ENCODE measurements at regions not wholly inside any gene's neighbourhood (a gene's known extent, or its start where the extent isn't known, plus 50 kb on each side); places are given as distances from the start of the nearest gene placed in this dataset.
A peak's percentile ranks its signal among the peaks of the same experiment; 100 is the strongest.

DNA sequence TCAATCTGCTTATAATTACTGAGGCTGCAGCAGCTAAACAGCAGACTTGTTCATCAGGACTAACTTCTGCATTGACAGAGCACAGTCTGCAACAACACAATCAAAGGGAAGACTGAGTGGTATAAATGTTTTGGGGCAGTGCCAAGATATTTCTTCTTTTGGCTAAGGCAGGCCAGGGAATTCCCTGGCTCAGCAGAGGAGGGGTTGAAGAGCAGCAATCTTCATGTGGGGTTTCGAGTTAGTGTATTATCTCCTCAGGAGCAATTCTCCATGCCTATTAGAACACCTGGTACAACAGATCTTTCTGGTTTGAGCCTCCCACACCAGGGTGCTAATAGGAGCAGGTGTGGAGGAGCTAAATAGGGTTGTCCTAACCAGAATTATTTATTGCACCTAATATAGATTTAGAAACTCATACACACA lies 103.0 kb upstream of the STK17B start:
- DNase-seq (ENCODE audit: low read depth, low spot score) (peak; percentile 64), FAIRE-seq (peak; percentile 24)
- no peak overlapping the region for H2AFZ ChIP-seq (ENCODE audit: low read depth, low read length)
- H3K27me3 ChIP-seq (ENCODE audit: control insufficient read depth in 2 of 2, insufficient read depth in 2 of 2, low read length in 2 of 2) = no peaks in the 10 kb centered on the region
- H3K4me3 ChIP-seq (replicated peaks in 1 of 3; ENCODE audit: insufficient read depth in 1 of 3, low read depth in 1 of 3, low read length in 3 of 3) = no peak overlapping the region
- no peaks in the 10 kb centered on the region for H3K9me1 ChIP-seq (replicated peaks; ENCODE audit: control insufficient read depth, extremely low read depth, insufficient read depth, low read length)
- ChIA-PET CTCF (interaction anchor here (0.9 to 3.4 kb wide), 4 partner anchors 27 to 196 kb away, joined by 3 to 15 read pairs (median 4); no protein-coding TSS in a partner anchor), POLR2A (no interaction called here)
- no peak overlapping the region for H3K4me2 ChIP-seq (ENCODE audit: insufficient read depth, low read length)
- peaks cover 54% of the 10 kb centered on the region for H3K4me1 ChIP-seq (ENCODE audit: control insufficient read depth, extremely low read depth, insufficient read depth, low read length)
- dilution Hi-C loops (cut with MboI; ENCODE audit: extremely low pct_ligation_motif_present, low sequenced_read_pairs) (no loop called here), intact Hi-C loops (cut with micrococcal nuclease) (no loop called here)
- peaks cover 0 to 19% of the 10 kb centered on the region in 2 experiments for H3K36me3 ChIP-seq (ENCODE audit: control insufficient read depth in 2 of 2, extremely low read depth in 1 of 2, insufficient read depth in 2 of 2, low read length in 2 of 2)
- no peaks in the 10 kb centered on the region for H4K20me1 ChIP-seq (replicated peaks; ENCODE audit: control insufficient read depth, extremely low read depth, insufficient read depth, low read length)
- peaks cover 43% of the 10 kb centered on the region for H3K79me2 ChIP-seq (ENCODE audit: control insufficient read depth, insufficient read depth, low read length)
- H3K9me3 ChIP-seq (replicated peaks; ENCODE audit: control insufficient read depth, insufficient read depth, low read length) = no peaks in the 10 kb centered on the region
- TF ChIP-seq POLR2AphosphoS5 (IDR thresholded peaks at IDR 0.05; ENCODE audit: insufficient read depth, low read depth, low read length) (peak; percentile 3), EZH2 (IDR thresholded peaks at IDR 0.05; ENCODE audit: borderline replicate concordance, low read depth, low read length, severe bottlenecking) (no peak)
- no peak overlapping the region for H3K9ac ChIP-seq (replicated peaks; ENCODE audit: extremely low read depth, insufficient read depth, low read length)
- BruUV-seq (replicated peaks) = no TSS peak
- H3K27ac ChIP-seq (ENCODE audit: insufficient read depth, low read depth, low read length) = no peak overlapping the region

DNA sequence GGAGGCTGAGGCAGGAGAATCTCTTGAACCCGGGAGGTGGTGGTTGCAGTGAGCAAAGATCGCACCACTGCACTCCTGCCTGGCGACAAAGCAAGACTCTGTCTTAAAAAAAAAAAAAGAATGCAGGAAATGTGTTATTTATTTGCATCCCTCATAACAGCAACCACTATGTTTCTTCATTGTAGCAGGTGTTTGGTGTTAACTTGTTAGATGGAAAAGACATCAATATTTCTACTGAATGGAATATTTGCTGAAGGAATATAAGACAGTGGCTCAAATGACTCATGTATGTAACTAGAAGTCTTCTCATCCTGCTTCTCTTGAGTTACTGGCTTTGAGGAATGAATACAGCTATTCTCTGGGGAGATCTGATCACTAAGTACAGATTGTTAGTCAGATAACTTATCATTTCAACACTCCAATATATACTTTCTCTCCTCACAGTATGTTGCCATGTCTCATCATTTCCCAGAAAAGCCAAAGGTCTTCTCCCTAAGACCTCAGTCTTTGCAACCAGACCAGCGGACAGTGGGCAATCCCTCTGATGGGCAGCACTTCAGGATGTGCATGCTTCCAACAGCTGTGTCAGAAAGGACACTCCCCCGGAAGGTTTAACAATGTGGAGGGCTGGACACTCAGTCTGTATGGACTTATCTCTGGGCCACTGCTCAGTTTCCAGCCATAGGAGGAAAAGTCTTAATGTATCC lies 104.4 kb upstream of the STK17B start:
- dilution Hi-C loops (cut with MboI; ENCODE audit: extremely low pct_ligation_motif_present, low sequenced_read_pairs) = no loop called here
- H3K9ac ChIP-seq (replicated peaks; ENCODE audit: extremely low read depth, insufficient read depth, low read length) = no peak overlapping the region
- no peaks in the 10 kb centered on the region for H4K20me1 ChIP-seq (replicated peaks; ENCODE audit: control insufficient read depth, extremely low read depth, insufficient read depth, low read length)
- no peaks in the 10 kb centered on the region for H3K27me3 ChIP-seq (ENCODE audit: control insufficient read depth in 2 of 2, insufficient read depth in 2 of 2, low read length in 2 of 2)
- peaks cover 0 to 16% of the 10 kb centered on the region in 2 experiments for H3K36me3 ChIP-seq (ENCODE audit: control insufficient read depth in 2 of 2, extremely low read depth in 1 of 2, insufficient read depth in 2 of 2, low read length in 2 of 2)
- no peaks in the 10 kb centered on the region for H3K9me3 ChIP-seq (replicated peaks; ENCODE audit: control insufficient read depth, insufficient read depth, low read length)
- H3K79me2 ChIP-seq (ENCODE audit: control insufficient read depth, insufficient read depth, low read length) = peaks cover 43% of the 10 kb centered on the region
- DNase-seq (ENCODE audit: low read depth, low spot score) (no peak), FAIRE-seq (no peak)
- H3K27ac ChIP-seq (ENCODE audit: insufficient read depth, low read depth, low read length) = peak overlapping the region; percentile 46
- no peaks in the 10 kb centered on the region for H3K9me1 ChIP-seq (replicated peaks; ENCODE audit: control insufficient read depth, extremely low read depth, insufficient read depth, low read length)
- ChIA-PET POLR2A (no interaction called here), CTCF (interaction anchor here (1.0 to 4.9 kb wide), 23 partner anchors 8 to 331 kb away, joined by 3 to 59 read pairs (median 6); partner anchors contain the start of gene STK17B)
- TF ChIP-seq EZH2 (IDR thresholded peaks at IDR 0.05; ENCODE audit: borderline replicate concordance, low read depth, low read length, severe bottlenecking) (no peak), GATA2 (IDR thresholded peaks at IDR 0.05; ENCODE audit: insufficient read depth, insufficient read length, low read depth, low read length) (peak; percentile 45)
- no TSS peak for BruUV-seq (replicated peaks)
- no peak overlapping the region for H2AFZ ChIP-seq (ENCODE audit: low read depth, low read length)
- peak overlapping the region in 1 of 3 experiments; percentile 60 for H3K4me3 ChIP-seq (replicated peaks in 1 of 3; ENCODE audit: insufficient read depth in 1 of 3, low read depth in 1 of 3, low read length in 3 of 3)
- intact Hi-C loops (cut with micrococcal nuclease) = no loop called here
- H3K4me1 ChIP-seq (ENCODE audit: control insufficient read depth, extremely low read depth, insufficient read depth, low read length) = peaks cover 55% of the 10 kb centered on the region
- H3K4me2 ChIP-seq (ENCODE audit: insufficient read depth, low read length) = peak overlapping the region; percentile 91

All from endothelial cell of umbilical vein (primary cell).